ENCODE measurements at regions not wholly inside any gene's neighbourhood (a gene's known extent, or its start where the extent isn't known, plus 50 kb on each side); places are given as distances from the start of the nearest gene placed in this dataset.

GRCh38 chr22:49589301-49589700, 238.4 kb downstream of the BRD1 start:
- Mint-ChIP-seq H3K36me3 (peaks cover 6% of the 10 kb centered on the region), H3K4me3 (no peak overlapping the region), H3K4me1 (peaks cover 0 to 6% (median 4%) of the 10 kb centered on the region in 3 donors), H3K27ac (no peak overlapping the region), H3K27me3 (no peaks in the 10 kb centered on the region), H3K9me3 (no peaks in the 10 kb centered on the region)
- WGBS (ENCODE audit: insufficient coverage), result 98% methylated on average over 7 of the region's 14 CpGs
- H3K27me3 ChIP-seq (replicated peaks in 1 of 2; ENCODE audit: control insufficient read depth in 2 of 2, extremely low read depth in 1 of 2, insufficient read depth in 2 of 2, low read length in 1 of 2), result peaks cover 0 to 3% of the 10 kb centered on the region in 2 experiments
- no peak overlapping the region for H3K27ac ChIP-seq (ENCODE audit: low read length)
- POLR2A ChIA-PET, result no interaction called here
- no peaks in the 10 kb centered on the region for H3K4me1 ChIP-seq (ENCODE audit: control insufficient read depth in 1 of 2, extremely low read depth in 1 of 2, insufficient read depth in 2 of 2, low read length in 2 of 2)
- ATAC-seq (replicated peaks in 1 of 4) (no peak), DNase-seq (no peak)
- H3K36me3 ChIP-seq (ENCODE audit: control insufficient read depth in 2 of 2, extremely low read depth in 1 of 2, insufficient read depth in 1 of 2, low read length in 1 of 2), result peaks cover 6 to 8% of the 10 kb centered on the region in 2 donors
- H3K9me3 ChIP-seq, result no peaks in the 10 kb centered on the region
- H3K4me3 ChIP-seq (ENCODE audit: control insufficient read depth in 1 of 2, extremely low read depth in 1 of 2, low read length in 1 of 2), result no peak overlapping the region
- CTCF ChIA-PET, result no interaction called here

- H3K4me1 ChIP-seq (ENCODE audit: control insufficient read depth in 1 of 2, extremely low read depth in 1 of 2, insufficient read depth in 2 of 2, low read length in 2 of 2), result no peaks in the 10 kb centered on the region
- no peak for ATAC-seq (replicated peaks in 1 of 4)
- H3K4me3 ChIP-seq (ENCODE audit: control insufficient read depth in 1 of 2, extremely low read depth in 1 of 2, low read length in 1 of 2), result no peak overlapping the region
- ChIA-PET POLR2A (no interaction called here), CTCF (no interaction called here)
- H3K9me3 ChIP-seq, result no peaks in the 10 kb centered on the region
- H3K36me3 ChIP-seq (ENCODE audit: control insufficient read depth in 2 of 2, extremely low read depth in 1 of 2, insufficient read depth in 1 of 2, low read length in 1 of 2), result peaks cover 4 to 8% of the 10 kb centered on the region in 2 donors
- Mint-ChIP-seq H3K4me1 (peaks cover 0 to 6% (median 4%) of the 10 kb centered on the region in 3 donors), H3K4me3 (no peak overlapping the region), H3K27ac (no peak overlapping the region), H3K27me3 (no peaks in the 10 kb centered on the region), H3K9me3 (no peaks in the 10 kb centered on the region), H3K36me3 (peaks cover 7% of the 10 kb centered on the region)
- 92% methylated on average over 7 of the region's 12 CpGs for whole genome bisulfite sequencing (ENCODE audit: insufficient coverage)
- DNase-seq, result no peak
- peaks cover 0 to 3% of the 10 kb centered on the region in 2 experiments for H3K27me3 ChIP-seq (replicated peaks in 1 of 2; ENCODE audit: control insufficient read depth in 2 of 2, extremely low read depth in 1 of 2, insufficient read depth in 2 of 2, low read length in 1 of 2)
- H3K27ac ChIP-seq (ENCODE audit: low read length), result no peak overlapping the region
Observed at GRCh38 chr22:49588739-49589138, 238.9 kb downstream of the BRD1 start.

GRCh38 chr22:49587987-49588386, 239.7 kb downstream of the BRD1 start:
- H3K4me1 Mint-ChIP-seq, result peaks cover 0 to 6% (median 4%) of the 10 kb centered on the region in 3 donors
- CTCF ChIA-PET, result no interaction called here
- Histone ChIP-seq H3K4me1 (ENCODE audit: control insufficient read depth in 1 of 2, extremely low read depth in 1 of 2, insufficient read depth in 2 of 2, low read length in 2 of 2) (no peaks in the 10 kb centered on the region), H3K27me3 (replicated peaks in 1 of 2; ENCODE audit: control insufficient read depth in 2 of 2, extremely low read depth in 1 of 2, insufficient read depth in 2 of 2, low read length in 1 of 2) (peaks cover 0 to 3% of the 10 kb centered on the region in 2 experiments), H3K4me3 (ENCODE audit: control insufficient read depth in 1 of 2, extremely low read depth in 1 of 2, low read length in 1 of 2) (no peak overlapping the region), H3K36me3 (ENCODE audit: control insufficient read depth in 2 of 2, extremely low read depth in 1 of 2, insufficient read depth in 1 of 2, low read length in 1 of 2) (peaks cover 0 to 6% of the 10 kb centered on the region in 2 donors), H3K27ac (ENCODE audit: low read length) (no peak overlapping the region), H3K9me3 (no peaks in the 10 kb centered on the region)
- H3K36me3 Mint-ChIP-seq, result peaks cover 10% of the 10 kb centered on the region
- no peaks in the 10 kb centered on the region for H3K27me3 Mint-ChIP-seq
- H3K4me3 Mint-ChIP-seq, result no peak overlapping the region
- WGBS (ENCODE audit: insufficient coverage), result 87% methylated on average over 9 of the region's 13 CpGs
- DNase-seq (no peak), ATAC-seq (replicated peaks in 1 of 4) (no peak)
- no peaks in the 10 kb centered on the region for H3K9me3 Mint-ChIP-seq
- H3K27ac Mint-ChIP-seq, result no peak overlapping the region
- POLR2A ChIA-PET, result no interaction called here

- DNase-seq (no peak), ATAC-seq (replicated peaks in 1 of 4) (no peak)
- H3K4me3 ChIP-seq (ENCODE audit: control insufficient read depth in 1 of 2, extremely low read depth in 1 of 2, low read length in 1 of 2), result no peak overlapping the region
- Mint-ChIP-seq H3K36me3 (peaks cover 10% of the 10 kb centered on the region), H3K27me3 (no peaks in the 10 kb centered on the region), H3K4me1 (peaks cover 0 to 6% (median 4%) of the 10 kb centered on the region in 3 donors), H3K27ac (no peak overlapping the region), H3K9me3 (no peaks in the 10 kb centered on the region), H3K4me3 (no peak overlapping the region)
- CTCF ChIA-PET, result no interaction called here
- POLR2A ChIA-PET, result no interaction called here
- H3K27me3 ChIP-seq (replicated peaks in 1 of 2; ENCODE audit: control insufficient read depth in 2 of 2, extremely low read depth in 1 of 2, insufficient read depth in 2 of 2, low read length in 1 of 2), result peaks cover 0 to 3% of the 10 kb centered on the region in 2 experiments
- H3K36me3 ChIP-seq (ENCODE audit: control insufficient read depth in 2 of 2, extremely low read depth in 1 of 2, insufficient read depth in 1 of 2, low read length in 1 of 2), result peaks cover 0 to 2% of the 10 kb centered on the region in 2 donors
- no peaks in the 10 kb centered on the region for H3K4me1 ChIP-seq (ENCODE audit: control insufficient read depth in 1 of 2, extremely low read depth in 1 of 2, insufficient read depth in 2 of 2, low read length in 2 of 2)
- WGBS (ENCODE audit: insufficient coverage), result 86% methylated on average over 13 of the region's 13 CpGs
- H3K9me3 ChIP-seq, result no peaks in the 10 kb centered on the region
- H3K27ac ChIP-seq (ENCODE audit: low read length), result no peak overlapping the region
Observed at GRCh38 chr22:49587421-49587820, 240.3 kb downstream of the BRD1 start.

GRCh38 chr22:49586873-49587272, 240.8 kb downstream of the BRD1 start:
- Histone ChIP-seq H3K4me3 (ENCODE audit: control insufficient read depth in 1 of 2, extremely low read depth in 1 of 2, low read length in 1 of 2) (no peak overlapping the region), H3K9me3 (no peaks in the 10 kb centered on the region), H3K27ac (ENCODE audit: low read length) (no peak overlapping the region), H3K4me1 (ENCODE audit: control insufficient read depth in 1 of 2, extremely low read depth in 1 of 2, insufficient read depth in 2 of 2, low read length in 2 of 2) (no peaks in the 10 kb centered on the region), H3K27me3 (replicated peaks in 1 of 2; ENCODE audit: control insufficient read depth in 2 of 2, extremely low read depth in 1 of 2, insufficient read depth in 2 of 2, low read length in 1 of 2) (peaks cover 0 to 3% of the 10 kb centered on the region in 2 experiments), H3K36me3 (ENCODE audit: control insufficient read depth in 2 of 2, extremely low read depth in 1 of 2, insufficient read depth in 1 of 2, low read length in 1 of 2) (peaks cover 0 to 2% of the 10 kb centered on the region in 2 donors)
- Mint-ChIP-seq H3K4me3 (no peak overlapping the region), H3K9me3 (no peaks in the 10 kb centered on the region), H3K27ac (no peak overlapping the region), H3K4me1 (peaks cover 0 to 6% (median 2%) of the 10 kb centered on the region in 3 donors), H3K36me3 (peaks cover 10% of the 10 kb centered on the region), H3K27me3 (no peaks in the 10 kb centered on the region)
- ATAC-seq (replicated peaks in 1 of 4), result no peak
- CTCF ChIA-PET, result no interaction called here
- 78% methylated on average over 7 of the region's 12 CpGs for WGBS (ENCODE audit: insufficient coverage)
- DNase-seq, result no peak
- POLR2A ChIA-PET, result no interaction called here

GRCh38 chr22:49586244-49586748, 241.4 kb downstream of the BRD1 start:
- H3K36me3 Mint-ChIP-seq, result peaks cover 10% of the 10 kb centered on the region
- no peak for ATAC-seq (replicated peaks in 1 of 4)
- Histone ChIP-seq H3K9me3 (no peaks in the 10 kb centered on the region), H3K4me3 (ENCODE audit: control insufficient read depth in 1 of 2, extremely low read depth in 1 of 2, low read length in 1 of 2) (no peak overlapping the region), H3K27me3 (replicated peaks in 1 of 2; ENCODE audit: control insufficient read depth in 2 of 2, extremely low read depth in 1 of 2, insufficient read depth in 2 of 2, low read length in 1 of 2) (peaks cover 0 to 3% of the 10 kb centered on the region in 2 experiments), H3K4me1 (ENCODE audit: control insufficient read depth in 1 of 2, extremely low read depth in 1 of 2, insufficient read depth in 2 of 2, low read length in 2 of 2) (no peaks in the 10 kb centered on the region), H3K27ac (ENCODE audit: low read length) (no peak overlapping the region), H3K36me3 (ENCODE audit: control insufficient read depth in 2 of 2, extremely low read depth in 1 of 2, insufficient read depth in 1 of 2, low read length in 1 of 2) (peaks cover 0 to 2% of the 10 kb centered on the region in 2 donors)
- no peak overlapping the region for H3K27ac Mint-ChIP-seq
- H3K4me1 Mint-ChIP-seq, result peaks cover 0 to 6% (median 2%) of the 10 kb centered on the region in 3 donors
- 89% methylated on average over 20 of the region's 20 CpGs for WGBS (ENCODE audit: insufficient coverage)
- no peak for DNase-seq
- no peak overlapping the region for H3K4me3 Mint-ChIP-seq
- CTCF ChIA-PET, result no interaction called here
- POLR2A ChIA-PET, result no interaction called here
- H3K27me3 Mint-ChIP-seq, result no peaks in the 10 kb centered on the region
- H3K9me3 Mint-ChIP-seq, result no peaks in the 10 kb centered on the region

Measured in T-cell (primary cell).